Tongue (tissue), 1 donor: ENCODE measurements at regions not wholly inside any gene's neighbourhood (a gene's known extent, or its start where the extent isn't known, plus 50 kb on each side); places are given as distances from the start of the nearest gene placed in this dataset.

Experiments
- DNase-seq: peaks from one replicate; pipeline ENCODE4 v3.0.0-alpha.2; 2015

DNA sequence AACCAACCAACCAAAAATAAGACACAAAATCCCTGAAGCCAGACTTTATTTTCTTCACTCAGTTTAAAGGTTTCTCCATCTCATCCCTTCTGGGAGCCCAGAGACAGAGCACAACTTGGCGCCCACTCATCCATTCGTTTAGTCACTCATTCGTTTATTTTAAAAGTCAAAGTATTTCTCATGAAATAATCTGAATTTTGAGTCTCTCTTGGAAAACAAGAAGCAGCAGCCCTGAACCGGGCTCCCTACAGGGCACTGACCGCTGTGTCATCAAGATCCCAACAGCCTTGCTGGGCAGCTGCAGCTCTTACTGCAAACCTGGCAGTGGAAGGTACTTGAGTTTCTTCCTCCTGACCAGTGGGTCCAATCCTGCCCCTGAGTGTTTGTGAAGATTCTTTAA lies 171.6 kb downstream of the THBS2 start:
- DNase-seq = no peak

DNA sequence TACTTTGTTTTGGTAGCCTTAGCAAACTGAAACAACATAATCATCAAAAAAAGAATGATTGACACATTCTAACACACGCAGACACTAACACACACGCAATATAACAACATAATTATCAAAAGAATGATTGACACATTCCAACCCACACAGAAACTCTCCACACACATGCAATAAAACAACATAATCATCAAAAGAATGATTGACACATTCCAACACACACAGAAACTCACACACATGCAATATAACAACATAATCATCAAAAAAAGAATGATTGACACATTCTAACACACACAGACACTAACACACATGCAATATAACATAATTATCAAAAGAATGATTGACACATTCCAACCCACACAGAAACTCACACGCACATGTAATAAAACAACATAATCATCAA lies 172.4 kb downstream of the THBS2 start:
- DNase-seq = no peak

DNA sequence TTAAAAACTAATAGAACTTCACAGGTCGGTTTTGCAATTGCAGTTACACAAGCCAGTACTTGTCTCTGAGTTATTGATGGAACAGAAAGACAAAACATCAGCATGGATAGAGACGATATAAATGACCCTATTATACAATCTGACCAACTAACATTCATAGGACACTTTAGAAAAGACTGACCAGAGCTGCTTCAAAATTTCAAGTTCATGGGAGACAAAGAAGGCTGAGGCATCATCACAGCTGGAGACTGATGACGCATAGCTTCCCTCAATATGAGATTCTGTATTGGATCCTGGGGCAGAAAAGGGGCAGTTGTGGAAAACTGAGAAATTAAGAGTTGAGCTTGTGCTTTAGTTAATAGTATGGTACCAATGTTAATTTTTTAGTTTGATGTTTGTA lies 174.0 kb downstream of the THBS2 start:
- no peak for DNase-seq

DNA sequence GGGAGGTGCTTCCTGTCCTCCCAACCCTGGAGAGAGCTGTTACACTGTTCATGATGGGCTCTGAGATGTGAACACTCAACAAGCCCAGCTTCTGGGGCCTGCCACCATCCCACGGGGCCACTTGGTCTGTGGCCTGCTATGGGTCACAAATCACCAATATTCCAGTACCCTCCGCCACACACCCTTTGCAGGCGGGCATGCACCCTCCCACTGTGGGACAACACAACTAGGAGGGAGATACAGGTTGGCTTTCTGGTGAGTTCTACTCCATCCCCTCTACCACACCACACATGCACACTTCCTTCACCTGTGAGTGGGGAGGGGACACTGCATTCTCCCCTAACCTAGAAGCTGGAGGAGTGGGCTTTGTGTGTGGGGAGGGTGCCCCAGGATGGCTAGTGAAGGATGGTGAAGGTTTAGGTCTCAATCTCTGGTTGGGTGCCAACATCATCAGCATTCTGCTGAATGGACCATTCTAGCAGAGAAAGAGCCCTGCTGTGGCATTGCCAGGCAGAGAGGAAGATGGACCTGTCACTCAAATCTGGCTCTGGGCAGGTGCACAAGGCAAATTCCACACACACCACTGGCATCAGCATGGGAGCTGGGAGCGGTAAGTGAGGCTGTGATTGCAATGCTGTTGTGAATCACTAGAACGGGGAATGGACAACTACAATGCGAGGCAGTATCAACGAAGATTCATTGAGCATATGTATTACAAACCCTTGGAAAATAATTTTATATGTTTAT lies 175.1 kb downstream of the THBS2 start:
- DNase-seq = no peak

DNA sequence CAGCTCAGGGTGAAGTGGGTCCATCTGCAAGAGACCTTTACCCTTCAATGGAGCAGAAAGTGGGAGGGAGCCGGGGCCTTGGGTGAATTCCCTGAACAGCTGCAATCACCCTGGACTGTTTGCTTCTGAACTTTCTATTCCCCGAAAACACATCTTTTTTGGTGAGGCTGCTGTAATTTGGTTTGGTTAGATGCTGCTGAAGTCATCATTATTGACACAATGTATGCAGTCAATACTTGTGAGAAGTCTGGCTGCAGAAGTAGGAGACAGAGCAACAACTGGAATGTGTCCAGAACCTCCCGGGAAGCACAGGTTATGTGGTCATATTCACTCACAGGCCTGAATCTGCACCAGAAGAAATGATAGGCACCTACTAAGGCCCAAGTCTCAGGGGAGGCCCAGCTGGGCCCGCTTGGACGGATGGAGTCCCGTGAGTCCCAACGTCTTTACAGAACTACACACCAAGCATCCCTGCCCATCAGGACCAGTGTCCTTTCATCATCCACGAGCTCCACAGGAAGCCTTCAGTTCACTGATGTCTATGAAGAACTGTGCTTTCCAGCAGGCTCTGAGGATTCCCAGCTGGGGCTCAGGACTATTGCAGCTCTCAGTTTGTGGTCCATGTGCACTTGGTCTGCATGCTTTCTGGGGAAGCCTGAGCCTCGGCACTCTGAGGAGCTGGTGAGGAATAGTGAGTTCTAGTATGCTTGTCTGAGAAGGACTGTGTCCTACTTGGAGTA lies 177.6 kb downstream of the THBS2 start:
- peak; percentile 25 for DNase-seq

DNA sequence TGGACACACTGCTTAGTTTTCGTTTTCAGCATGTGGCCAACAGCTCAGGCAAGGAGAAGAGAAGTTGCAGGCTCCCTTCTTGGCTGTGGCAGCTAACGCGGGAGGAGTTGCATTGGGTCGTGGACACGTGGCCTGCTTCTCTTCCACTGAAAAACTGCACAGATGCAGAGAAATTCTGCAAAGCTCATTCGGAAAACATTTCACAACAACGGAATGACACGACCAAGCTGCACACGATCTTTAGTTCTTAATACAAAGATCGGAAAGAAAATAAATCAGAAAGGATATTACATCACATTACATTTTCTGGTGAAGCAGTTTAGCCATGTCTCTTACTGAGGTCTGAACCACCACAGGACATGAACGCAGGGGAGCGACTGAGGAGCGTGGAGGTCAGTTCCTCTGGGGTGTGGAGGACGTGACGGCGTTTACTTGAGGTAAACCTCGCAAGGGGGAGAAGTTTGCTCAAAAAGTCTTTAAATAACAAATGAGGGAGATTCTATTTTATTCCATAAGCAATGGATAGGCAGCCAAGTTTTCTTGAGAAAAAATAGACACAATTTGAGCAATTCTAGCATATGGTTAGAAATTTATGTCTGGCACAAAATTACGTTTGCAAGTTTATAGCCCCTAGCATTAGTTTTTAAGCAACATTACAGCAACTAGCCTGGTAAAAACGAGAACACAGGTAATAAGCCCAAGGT lies 178.3 kb downstream of the THBS2 start:
- peak; percentile 91 for DNase-seq

DNA sequence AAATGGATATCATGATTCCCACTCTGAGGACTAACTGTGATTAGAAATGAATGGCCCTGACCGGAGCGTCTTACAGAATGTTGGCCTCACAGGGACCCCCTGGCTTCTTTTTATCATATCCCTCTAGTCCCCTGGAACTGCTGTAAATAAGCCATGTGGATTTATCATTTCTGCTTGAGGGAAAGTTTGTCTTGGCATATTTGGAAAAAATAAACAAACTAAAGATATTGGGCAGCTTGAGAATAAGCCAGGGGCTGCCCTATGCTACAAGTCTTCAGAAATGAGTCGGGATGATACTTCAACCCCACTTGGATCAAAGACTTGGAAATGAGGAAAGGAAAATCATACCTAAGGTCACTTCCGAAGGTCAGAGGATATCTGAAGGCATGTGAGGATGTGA lies 179.1 kb downstream of the THBS2 start:
- DNase-seq = no peak

DNA sequence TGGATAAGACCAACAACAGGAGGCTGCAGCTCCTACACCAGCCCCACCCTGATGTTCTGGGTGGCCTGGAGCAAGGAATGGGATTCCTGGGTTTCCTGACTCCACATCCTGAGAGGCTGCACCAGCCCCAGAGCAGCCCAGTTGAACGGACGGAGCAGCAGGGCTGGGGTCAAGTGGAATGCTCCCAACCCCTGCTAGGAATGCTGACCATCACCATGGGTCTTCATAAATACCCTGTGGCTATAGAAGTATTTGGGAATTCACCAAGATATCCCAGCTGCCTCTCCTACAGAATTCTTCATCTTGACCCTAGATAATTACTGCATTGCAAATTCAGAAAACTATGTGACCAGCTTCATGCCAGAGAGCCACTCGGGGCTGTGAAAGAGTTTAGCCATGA lies 180.3 kb downstream of the THBS2 start:
- DNase-seq = peak; percentile 29

DNA sequence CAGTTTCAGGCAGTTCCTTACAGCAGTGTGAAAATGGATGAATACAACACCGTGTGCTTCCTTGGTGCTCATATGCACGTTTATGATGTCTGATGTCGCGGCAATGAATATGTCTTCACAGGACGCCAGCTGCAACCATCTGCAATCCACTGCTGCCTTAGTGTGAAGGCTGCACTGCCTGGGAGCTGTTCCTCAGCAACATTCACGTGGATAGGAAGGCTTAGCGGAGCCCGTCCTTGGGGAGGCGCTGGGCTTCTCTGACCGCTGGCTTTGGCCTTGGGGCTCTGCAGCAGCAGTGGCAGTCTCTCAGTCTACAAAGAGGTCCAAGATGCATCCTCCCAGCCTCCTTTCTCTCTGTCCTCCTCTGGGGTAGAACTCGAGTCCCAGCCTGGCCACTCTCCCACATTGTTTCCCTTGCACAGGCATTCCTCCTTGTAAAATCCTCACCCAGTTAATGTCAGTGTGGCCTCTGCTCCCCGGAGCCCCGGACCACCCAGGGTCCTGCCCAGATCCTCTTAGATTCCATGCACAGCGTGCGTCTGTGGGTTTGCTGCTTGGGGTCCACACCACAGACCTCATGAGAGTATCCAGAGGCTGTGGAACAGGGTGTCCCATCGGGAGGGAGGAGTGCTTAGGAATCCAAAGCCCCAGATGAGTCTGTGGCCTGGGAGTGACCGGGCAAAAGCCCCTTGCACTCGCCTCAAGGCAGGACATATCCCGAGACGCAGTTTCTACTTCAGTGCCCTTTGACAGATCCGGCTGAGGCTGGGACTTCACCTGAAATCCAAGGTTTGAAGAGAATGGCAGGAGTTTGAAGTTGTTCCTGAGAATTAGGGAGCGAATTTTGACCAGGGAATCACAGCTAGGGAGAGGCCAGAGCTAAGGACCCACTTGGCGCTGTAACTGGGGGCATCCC lies 181.3 kb downstream of the THBS2 start:
- peak; percentile 79 for DNase-seq

DNA sequence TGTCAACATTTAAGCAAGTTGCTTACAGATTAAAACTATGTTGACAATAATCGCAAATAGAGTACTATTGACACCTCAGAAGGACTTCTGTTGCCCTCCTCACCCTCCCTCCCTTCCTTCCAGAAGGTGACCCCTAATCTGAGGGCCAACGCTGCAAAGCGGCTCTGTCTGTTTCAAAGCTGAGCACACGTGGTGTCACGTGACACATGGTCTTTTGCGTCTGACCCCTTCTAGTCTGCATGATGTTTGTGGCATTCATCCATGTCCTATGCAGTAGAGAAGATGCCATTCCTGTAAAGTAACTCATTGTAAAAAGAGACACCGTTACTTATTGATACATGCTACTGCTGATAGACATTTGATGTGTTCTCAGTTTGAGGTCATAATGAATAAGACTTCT lies 182.3 kb downstream of the THBS2 start:
- no peak for DNase-seq

DNA sequence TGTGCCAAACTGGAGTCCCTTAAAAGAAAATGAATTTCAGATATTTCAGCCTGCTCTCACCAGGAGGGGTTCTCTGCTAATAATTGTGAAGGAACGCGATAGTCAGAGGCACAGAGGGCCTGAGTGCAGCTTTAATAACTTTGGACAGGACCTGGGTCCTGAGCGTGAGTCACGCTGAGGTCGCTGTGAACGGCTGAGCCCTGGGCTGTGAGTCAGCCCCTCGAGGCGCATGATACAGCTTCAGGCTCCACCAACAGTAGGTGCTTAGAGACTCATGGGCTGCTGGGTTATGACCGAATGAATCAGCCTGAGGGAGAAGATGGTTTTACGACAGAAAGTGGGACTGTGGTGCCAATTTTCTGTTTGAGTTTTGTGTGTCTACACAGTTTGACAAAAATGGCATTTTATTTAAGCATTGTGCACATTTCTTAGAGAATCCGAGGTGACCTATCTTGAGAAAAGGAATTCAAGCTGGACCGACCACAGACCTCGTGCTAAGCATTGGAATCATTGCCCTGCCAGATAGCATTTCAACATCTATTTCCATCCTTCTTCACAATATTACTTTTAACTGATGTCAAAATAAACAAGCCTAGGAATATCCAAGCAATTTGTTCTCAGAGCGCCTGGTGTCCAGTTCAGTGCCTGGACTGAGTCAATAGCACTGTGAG lies 183.0 kb downstream of the THBS2 start:
- no peak for DNase-seq

DNA sequence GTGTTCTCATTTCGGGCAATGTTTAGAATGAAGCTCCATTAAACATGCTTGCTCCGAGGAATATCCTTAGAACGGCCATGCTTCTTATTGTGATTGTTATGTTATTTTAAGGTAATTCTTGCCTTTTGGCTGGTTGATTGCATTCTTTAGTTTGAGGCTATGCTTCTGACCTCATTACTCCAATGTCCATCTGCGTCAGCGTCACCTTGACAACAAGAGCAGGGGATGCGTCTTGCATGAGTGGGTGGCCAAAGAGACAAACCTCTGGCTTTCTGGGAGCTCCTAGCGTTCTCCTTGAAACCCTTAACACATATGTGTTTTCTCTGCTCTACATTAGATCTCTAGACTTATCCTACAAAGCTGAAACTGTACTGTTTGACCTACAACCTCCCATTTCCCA lies 184.3 kb downstream of the THBS2 start:
- no peak for DNase-seq

DNA sequence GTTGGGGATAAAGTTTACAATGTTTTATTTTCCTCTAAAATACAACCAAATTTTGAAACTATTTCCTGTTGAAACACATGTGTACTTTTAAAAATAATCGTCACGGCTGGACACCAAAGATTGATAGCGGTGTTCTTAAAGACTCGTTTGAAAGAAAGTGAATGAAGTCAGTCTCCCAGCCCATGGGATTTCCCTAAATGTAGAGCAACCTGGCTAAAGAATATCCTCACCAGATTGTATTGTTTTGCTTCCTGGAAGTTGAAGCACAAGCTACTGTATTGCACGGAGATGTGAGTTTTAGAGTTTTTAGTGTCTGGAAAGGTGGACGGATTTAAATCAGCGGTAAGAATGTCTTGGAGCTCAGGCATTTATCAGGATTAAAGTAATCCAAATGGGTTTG lies 189.5 kb downstream of the THBS2 start:
- DNase-seq = no peak

DNA sequence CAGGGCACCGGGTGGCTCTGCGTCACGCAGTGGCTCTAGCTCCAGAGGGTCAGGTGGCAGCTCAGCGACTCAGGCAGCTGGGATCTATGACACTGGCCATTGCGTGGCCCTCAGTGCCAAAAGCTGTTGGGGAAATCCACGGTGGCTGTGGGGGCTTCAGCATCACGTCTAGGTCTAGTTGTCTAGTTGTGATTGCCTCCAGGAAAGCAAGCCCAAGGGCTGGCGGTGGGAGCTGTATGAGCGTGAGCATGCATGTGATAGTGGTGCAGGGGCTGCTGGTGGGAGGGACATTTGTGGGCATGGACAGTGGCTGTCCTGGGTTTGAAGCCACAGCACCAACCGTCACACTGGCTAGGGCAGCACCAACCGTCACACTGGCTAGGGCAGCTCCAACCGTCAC lies 191.4 kb downstream of the THBS2 start:
- no peak for DNase-seq

DNA sequence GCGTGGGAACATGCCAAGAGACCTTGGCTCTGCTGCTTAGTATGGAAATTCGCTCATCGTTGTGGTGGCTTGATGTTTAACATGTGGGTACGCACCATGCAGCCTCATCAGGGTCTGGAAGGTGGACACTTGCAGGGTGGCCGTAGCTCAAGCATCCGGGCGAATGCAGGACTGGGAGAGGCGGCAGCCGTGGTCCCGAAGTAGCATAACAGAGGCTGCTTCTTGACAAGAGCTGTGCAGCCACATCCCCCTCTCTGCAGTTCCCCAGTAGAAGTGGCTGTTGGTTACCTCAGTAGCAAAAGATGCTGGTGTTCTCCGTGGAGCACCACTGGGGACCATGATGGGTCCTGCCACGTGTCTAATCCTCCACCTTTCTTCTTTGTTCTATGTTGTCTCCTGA lies 195.0 kb downstream of the THBS2 start:
- DNase-seq = no peak

DNA sequence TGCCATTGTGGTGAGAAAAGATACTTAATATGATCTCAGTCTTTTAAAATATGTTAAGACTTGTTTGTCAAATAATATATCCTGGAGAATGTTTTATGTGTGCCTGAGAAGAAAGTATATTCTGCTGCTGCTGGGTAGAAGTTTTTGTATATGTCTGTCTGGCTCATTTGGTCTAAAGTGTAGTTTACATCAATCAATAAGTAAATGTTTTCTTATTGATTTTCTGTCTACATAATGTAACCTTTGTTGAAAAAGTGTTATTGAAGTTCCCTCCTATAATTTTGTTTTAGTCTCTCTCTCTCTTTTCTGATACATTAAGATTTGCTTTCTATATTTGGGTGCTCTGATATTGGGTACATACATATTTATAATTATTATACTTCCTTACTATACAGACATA lies 201.2 kb downstream of the THBS2 start:
- DNase-seq = no peak

DNA sequence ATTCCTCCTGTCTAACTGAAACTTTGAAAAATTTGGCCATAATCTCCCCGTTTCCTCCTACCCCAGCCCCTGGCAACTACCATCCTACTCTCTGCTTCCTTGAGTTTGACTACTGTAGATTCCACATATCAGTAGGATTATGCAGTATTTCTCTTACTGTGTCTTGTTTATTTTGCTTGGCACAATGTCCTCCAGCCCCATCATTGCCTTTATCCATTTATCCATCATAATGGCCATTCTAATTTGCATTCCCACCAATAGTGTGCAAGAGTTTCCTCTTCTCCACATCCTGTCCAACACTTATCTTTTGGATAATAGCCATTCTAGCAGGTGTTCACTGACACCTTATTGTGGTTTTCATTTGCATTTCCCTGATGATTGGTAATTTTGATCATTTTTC lies 202.3 kb downstream of the THBS2 start:
- DNase-seq = no peak

DNA sequence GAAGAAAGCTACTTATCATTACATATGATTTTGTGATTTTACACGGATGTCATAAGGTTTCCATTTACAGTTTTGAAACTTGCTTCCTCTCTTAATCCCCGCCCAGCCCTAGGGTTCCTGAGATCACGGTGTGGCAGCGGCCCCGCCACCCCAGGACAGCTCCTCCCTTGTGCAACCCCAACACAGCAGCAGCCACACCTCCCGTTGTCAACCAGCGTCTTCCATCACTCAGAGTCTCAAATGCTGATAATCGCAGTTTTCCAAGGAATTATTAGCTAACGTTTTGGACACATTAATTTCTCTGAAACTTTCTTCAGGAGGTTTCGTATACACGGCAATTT lies 204.8 kb downstream of the THBS2 start:
- DNase-seq = no peak

DNA sequence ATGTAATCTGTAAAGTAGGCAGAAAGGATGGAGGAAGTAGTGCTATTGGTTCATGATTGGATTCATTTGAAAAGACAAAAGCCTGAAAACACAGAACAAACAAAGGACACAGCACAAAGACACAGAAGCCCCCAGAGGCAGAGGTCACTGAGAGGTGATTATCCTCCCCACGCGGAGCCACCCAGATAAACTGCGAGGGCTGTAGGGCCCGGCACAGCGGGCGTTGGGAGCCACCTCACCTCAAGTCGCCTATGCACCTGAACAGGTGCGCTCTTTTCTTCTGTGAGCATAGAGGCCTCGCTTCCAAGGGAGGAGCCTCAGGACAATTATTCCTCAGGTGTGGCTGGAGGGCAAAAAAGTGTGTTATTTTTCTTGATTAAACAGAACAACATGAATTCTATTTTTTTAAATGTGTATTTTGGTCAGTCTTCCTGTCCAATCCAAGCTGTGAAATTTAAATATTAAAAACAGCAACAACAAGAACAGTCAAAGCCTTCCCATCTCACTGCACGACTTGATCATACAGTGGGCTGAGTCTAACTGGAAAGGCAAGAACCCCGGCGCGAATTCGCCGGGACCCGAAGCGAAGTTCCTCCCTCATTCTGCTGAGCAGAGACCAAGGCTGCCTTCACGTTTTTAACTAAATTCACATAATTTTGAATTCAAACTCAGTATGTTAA lies 205.3 kb downstream of the THBS2 start:
- DNase-seq = no peak

DNA sequence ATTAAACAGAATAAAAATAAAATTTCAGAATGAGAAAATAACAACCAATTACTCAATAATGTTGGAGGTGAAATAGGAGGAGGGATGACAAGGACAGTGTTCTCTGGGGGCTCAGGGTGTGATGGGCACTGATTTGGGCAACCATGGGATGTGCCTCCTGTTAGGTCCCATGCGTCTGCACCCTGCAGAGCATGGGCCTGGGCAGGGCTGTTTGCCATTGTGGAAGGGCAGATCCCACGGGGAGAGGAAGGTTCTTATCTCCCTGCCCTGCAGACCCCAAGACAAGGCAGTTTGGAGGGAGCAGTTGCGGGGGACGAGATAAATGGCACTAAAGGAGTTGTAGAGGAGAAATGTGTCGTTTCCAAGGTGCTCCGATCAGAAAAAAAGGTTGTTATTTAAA lies 206.3 kb downstream of the THBS2 start:
- no peak for DNase-seq

DNA sequence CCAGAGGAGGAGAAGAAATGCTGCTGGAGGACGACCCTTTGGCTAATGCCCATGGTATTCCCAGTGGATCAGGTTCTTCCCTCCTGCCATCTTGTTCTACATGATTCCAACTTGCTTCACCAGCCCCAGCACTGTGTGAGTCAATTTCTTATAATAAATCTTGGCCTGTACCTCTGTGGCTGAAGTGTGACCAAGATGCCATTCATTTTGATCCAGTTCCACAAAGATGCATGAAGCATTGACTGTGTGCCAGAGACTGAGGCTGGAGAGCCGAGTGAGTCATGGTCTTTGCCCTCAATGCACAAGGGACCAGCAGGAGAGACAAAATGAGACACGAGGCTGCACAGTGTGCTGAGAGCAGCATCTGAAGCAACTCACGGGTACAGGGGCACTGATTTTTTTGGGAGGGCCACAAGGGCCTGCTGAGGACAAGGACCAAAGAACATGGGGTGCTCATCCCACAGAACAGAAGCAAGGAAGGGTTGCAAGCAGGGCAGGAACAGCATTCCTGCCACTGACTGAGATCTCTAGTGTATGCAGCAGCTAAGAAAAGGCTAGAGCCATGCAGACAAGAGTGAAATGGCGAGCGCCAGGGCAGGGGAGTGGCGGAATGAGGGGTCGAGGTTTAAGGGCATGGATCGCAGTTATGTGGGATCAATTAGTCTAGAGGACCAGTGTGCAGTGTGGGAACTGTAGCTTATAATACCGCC lies 207.0 kb downstream of the THBS2 start:
- DNase-seq = no peak
